A549 (cell line): ENCODE measurements at regions not wholly inside any gene's neighbourhood (a gene's known extent, or its start where the extent isn't known, plus 50 kb on each side); places are given as distances from the start of the nearest gene placed in this dataset.

Experiments used
- ATAC-seq, 2 experiments: fragments of 200-7000 bp in 1 of 2; fragments of >200 bp in 1 of 2; cut with Nextera tagmentation in 1 of 2; cut with Tn5 transposase in 1 of 2; 3 replicates each; pipeline versions ENCODE4 v1.8.0 to v1.9.1; 2018 to 2020; ENCODE audit warnings: mild to moderate bottlenecking in 1 of 2, moderate library complexity in 1 of 2
- CTCF ChIA-PET: fragments of 300-600 bp; sonication (Branson Sonifier 250); formaldehyde crosslinking; extraction: SDS; loops from one replicate; lab custom pipeline; 2021; ENCODE audit warnings: antibody characterized with exemption, inconsistent platforms; lab: Yijun Ruan, JAX
- POLR2A ChIA-PET: fragments of 350-600 bp; formaldehyde crosslinking; extraction: SDS; loops from one replicate; lab custom pipeline; 2021; ENCODE audit warnings: antibody characterized with exemption, inconsistent platforms; lab: Yijun Ruan, JAX
- DNase-seq, 2 experiments: peaks; one replicate each; pipeline versions ENCODE4 v3.0.0 to v3.0.0-alpha.2; 2011 to 2016; ENCODE audit warnings: low read depth in 1 of 2, low spot score in 1 of 2
- FAIRE-seq: peaks from 2 replicates; lab custom pipeline; 2011; peaks lifted over from hg19 to GRCh38; lab: Jason Lieb, UNC
- H3K27ac ChIP-seq, 2 experiments: fragments of >200 bp; sonication (Bioruptor Twin); formaldehyde crosslinking; 3 replicates each; pipeline ENCODE4 v1.5.1; 2016 to 2017
- H3K4me1 ChIP-seq: fragments of >200 bp; sonication (Bioruptor Twin); formaldehyde crosslinking; 3 replicates; pipeline ENCODE4 v1.6.1; 2016
- H3K4me2 ChIP-seq: fragments of >200 bp; sonication (Bioruptor Twin); formaldehyde crosslinking; 3 replicates; pipeline ENCODE4 v1.6.1; 2016
- H3K4me3 ChIP-seq: fragments of >200 bp; sonication (Bioruptor Twin); formaldehyde crosslinking; 3 replicates; pipeline ENCODE4 v1.5.1; 2016
- H3K9me3 ChIP-seq: fragments of >200 bp; sonication (Bioruptor Twin); formaldehyde crosslinking; 3 replicates; pipeline ENCODE4 v1.6.1; 2016
- ATOH8 ChIP-seq: fragments of 250-450 bp; sonication (Bioruptor Pico); IDR thresholded peaks from 2 replicates; pipeline ENCODE4 v1.5.0; 2020; ENCODE audit warnings: low read depth, mild to moderate bottlenecking, moderate library complexity
- BCL3 ChIP-seq: fragments of >200 bp; sonication (Bioruptor Twin); formaldehyde crosslinking; IDR thresholded peaks from 3 replicates; pipeline ENCODE4 v1.6.1; 2016
- CBX2 ChIP-seq: fragments of 200-600 bp; sonication (generic); IDR thresholded peaks from 2 replicates; pipeline ENCODE4 v1.6.1; 2016; ENCODE audit warnings: low read depth, mild to moderate bottlenecking, borderline replicate concordance
- CBX8 ChIP-seq: fragments of 200-600 bp; sonication (generic); IDR thresholded peaks from 2 replicates; pipeline ENCODE4 v1.6.1; 2016
- CEBPB ChIP-seq, 2 experiments: fragments of >200 bp in 1 of 2; sonication (Bioruptor Twin) in 1 of 2; formaldehyde crosslinking in 1 of 2; IDR thresholded peaks; 2 replicates each; pipeline ENCODE4 v1.6.1; 2012 to 2016
- CHD2 ChIP-seq: fragments of 150-350 bp; IDR thresholded peaks from 2 replicates; pipeline ENCODE4 v1.6.1; 2014; ENCODE audit warnings: low read length; ENCODE audit not compliant: partially characterized antibody
- EHF ChIP-seq: fragments of 250-450 bp; sonication (Bioruptor Pico); IDR thresholded peaks from 2 replicates; pipeline ENCODE4 v1.5.0; 2020; ENCODE audit warnings: mild to moderate bottlenecking
- EHMT2 ChIP-seq: fragments of 200-600 bp; sonication (generic); IDR thresholded peaks from 2 replicates; pipeline ENCODE4 v1.6.1; 2016; ENCODE audit warnings: antibody characterized with exemption, low read depth, mild to moderate bottlenecking, moderate library complexity
- ESRRA ChIP-seq: fragments of 150-350 bp; IDR thresholded peaks from 2 replicates; pipeline ENCODE4 v1.6.1; 2014; ENCODE audit warnings: mild to moderate bottlenecking, low read length, borderline replicate concordance
- FOSB ChIP-seq: fragments of 250-450 bp; sonication (Bioruptor Pico); IDR thresholded peaks from 2 replicates; pipeline ENCODE4 v1.5.0; 2020; ENCODE audit warnings: mild to moderate bottlenecking, moderate library complexity
- FOSL2 ChIP-seq, 2 experiments: fragments of 450-650 bp in 1 of 2; fragments of >200 bp in 1 of 2; sonication (Bioruptor Twin) in 1 of 2; formaldehyde crosslinking; IDR thresholded peaks; 2 replicates each; pipeline versions ENCODE4 v1.5.0 to v1.6.1; 2016 to 2020; ENCODE audit warnings: mild to moderate bottlenecking in 1 of 2, moderate library complexity in 1 of 2
- GATA3 ChIP-seq: IDR thresholded peaks from 2 replicates; pipeline ENCODE4 v1.6.1; 2012; ENCODE audit warnings: borderline replicate concordance
- HEYL ChIP-seq: fragments of 250-450 bp; sonication (Bioruptor Pico); IDR thresholded peaks from 2 replicates; pipeline ENCODE4 v1.8.0; 2021; ENCODE audit warnings: mild to moderate bottlenecking, moderate library complexity
- JUNB ChIP-seq: fragments of >200 bp; sonication (Bioruptor Twin); formaldehyde crosslinking; IDR thresholded peaks from 2 replicates; pipeline ENCODE4 v1.6.1; 2016
- MAFK ChIP-seq: fragments of 450-650 bp; IDR thresholded peaks from 2 replicates; pipeline ENCODE4 v1.6.1; 2014; ENCODE audit not compliant: partially characterized antibody
- MAX ChIP-seq: IDR thresholded peaks from 2 replicates; pipeline ENCODE4 v1.6.1; 2012
- MAZ ChIP-seq: fragments of 150-350 bp; IDR thresholded peaks from 2 replicates; pipeline ENCODE4 v1.6.1; 2014; ENCODE audit warnings: antibody characterized with exemption, low read depth, low read length, borderline replicate concordance
- PBX3 ChIP-seq: IDR thresholded peaks from 2 replicates; pipeline ENCODE4 v1.6.1; 2012
- POLR2A ChIP-seq: IDR thresholded peaks from 2 replicates; pipeline ENCODE4 v1.6.1; 2012; ENCODE audit warnings: mild to moderate bottlenecking, low read length
- RAD21 ChIP-seq, 2 experiments: fragments of >200 bp in 1 of 2; sonication (Bioruptor Twin) in 1 of 2; formaldehyde crosslinking in 1 of 2; IDR thresholded peaks in 1 of 2; conservative IDR thresholded peaks in 1 of 2; 2 replicates in 1 of 2; 3 replicates in 1 of 2; pipeline ENCODE4 v1.6.1; 2012 to 2018; ENCODE audit warnings: inconsistent platforms in 1 of 2
- RARB ChIP-seq: fragments of 250-450 bp; sonication (Bioruptor Pico); IDR thresholded peaks from 2 replicates; pipeline ENCODE4 v1.8.0; 2021; ENCODE audit warnings: mild to moderate bottlenecking, moderate library complexity
- RNF2 ChIP-seq: fragments of 200-600 bp; sonication (generic); IDR thresholded peaks from 2 replicates; pipeline ENCODE4 v1.6.1; 2016; ENCODE audit warnings: low read depth, mild to moderate bottlenecking, antibody characterized with exemption, moderate library complexity, borderline replicate concordance
- TFCP2L1 ChIP-seq: fragments of 250-450 bp; sonication (Bioruptor Pico); IDR thresholded peaks from 2 replicates; pipeline ENCODE4 v1.5.0; 2021; ENCODE audit warnings: mild to moderate bottlenecking
- ZFP36 ChIP-seq: fragments of 450-650 bp; IDR thresholded peaks from 2 replicates; pipeline ENCODE4 v1.6.1; 2014; ENCODE audit warnings: borderline replicate concordance; ENCODE audit not compliant: partially characterized antibody
- ZSCAN20 ChIP-seq: fragments of 250-450 bp; sonication (Bioruptor Pico); IDR thresholded peaks from 2 replicates; pipeline ENCODE4 v1.8.0; 2022; ENCODE audit warnings: mild to moderate bottlenecking, moderate library complexity
- WGBS: methylation state at CpG from one replicate; pipeline ENCODE4 v1.1.6; 2017; ENCODE audit errors: missing lambda C conversion rate; 5-methylcytosine and 5-hydroxymethylcytosine counted together

- POLR2A ChIA-PET = no interaction called here
Measured at GRCh38 chr3:95511828-95512227, 1302.6 kb upstream of the EPHA6 start.

GRCh38 chr3:95514260-95514659 is 1300.1 kb upstream of the EPHA6 start:
- 46% methylated on average over 2 of the region's 2 CpGs for WGBS
- H3K9me3 ChIP-seq = no peaks in the 10 kb centered on the region
- ATAC-seq (no peak), FAIRE-seq (no peak), DNase-seq (no peak)
- CTCF ChIA-PET = no interaction called here
- H3K4me1 ChIP-seq = no peaks in the 10 kb centered on the region
- no peak overlapping the region for H3K27ac ChIP-seq
- no peak for TF ChIP-seq BCL3
- TF ChIP-seq MAFK = peak; percentile 55
- H3K4me2 ChIP-seq = no peak overlapping the region
- POLR2A ChIA-PET = no interaction called here
- no peak overlapping the region for H3K4me3 ChIP-seq

More at GRCh38 chr3:95511828-95512227, 1302.6 kb upstream of the EPHA6 start:
- 50% methylated on average over 1 of the region's 1 CpG for WGBS
- no peak overlapping the region for H3K4me3 ChIP-seq
- CTCF ChIA-PET = no interaction called here
- H3K27ac ChIP-seq = no peak overlapping the region
- H3K4me2 ChIP-seq = no peak overlapping the region
- ATAC-seq (no peak), DNase-seq (no peak), FAIRE-seq (no peak)
- H3K9me3 ChIP-seq = no peaks in the 10 kb centered on the region
- TF ChIP-seq CHD2 (no peak), JUNB (no peak), ZFP36 (no peak), EHMT2 (no peak), FOSB (CRISPR knock-in tag) (no peak), ESRRA (no peak)
- no peaks in the 10 kb centered on the region for H3K4me1 ChIP-seq

GRCh38 chr3:95521396-95521795 is 1293.0 kb upstream of the EPHA6 start:
- WGBS = 52% methylated on average over 2 of the region's 2 CpGs
- Histone ChIP-seq H3K27ac (no peak overlapping the region), H3K4me2 (no peak overlapping the region), H3K4me1 (no peaks in the 10 kb centered on the region), H3K4me3 (no peak overlapping the region)
- ChIA-PET POLR2A (no interaction called here), CTCF (no interaction called here)
- DNase-seq (no peak), ATAC-seq (no peak)
- TF ChIP-seq RAD21 (conservative IDR thresholded peaks at IDR 0.05 in 1 of 2, IDR thresholded peaks at IDR 0.05 in 1 of 2) = peak in 1 of 2 experiments; percentile 34; a peak in 1 of 5 replicates
- no peak for TF ChIP-seq EHF (CRISPR knock-in tag)
- TF ChIP-seq, all 56 proteins: peak for 1
- no peak for FAIRE-seq
- no peaks in the 10 kb centered on the region for H3K9me3 ChIP-seq

GRCh38 chr3:95522449-95522848 is 1291.9 kb upstream of the EPHA6 start:
- no peak overlapping the region for H3K27ac ChIP-seq
- no peaks in the 10 kb centered on the region for H3K4me1 ChIP-seq
- no peak for FAIRE-seq
- CTCF ChIA-PET = no interaction called here
- TF ChIP-seq RARB (no peak), MAFK (no peak), GATA3 (no peak), ZSCAN20 (no peak), POLR2A (no peak), RAD21 (conservative IDR thresholded peaks at IDR 0.05 in 1 of 2, IDR thresholded peaks at IDR 0.05 in 1 of 2) (no peak), PBX3 (no peak), HEYL (CRISPR knock-in tag) (no peak), TFCP2L1 (CRISPR knock-in tag) (no peak), JUNB (no peak), FOSL2 (IDR thresholded peaks at IDR 0.05) (no peak), FOSL2 (CRISPR knock-in tag; IDR thresholded peaks at IDR 0.05) (no peak), MAX (no peak), CEBPB (IDR thresholded peaks at IDR 0.05) (no peak), RNF2 (no peak), CBX2 (no peak), CBX8 (no peak), MAZ (no peak), ATOH8 (no peak)
- no peak overlapping the region for H3K4me2 ChIP-seq
- 58% methylated on average over 2 of the region's 2 CpGs for WGBS
- H3K9me3 ChIP-seq = no peaks in the 10 kb centered on the region
- POLR2A ChIA-PET = no interaction called here
- ATAC-seq = no peak
- no peak for DNase-seq
- H3K4me3 ChIP-seq = no peak overlapping the region
